ENCODE measurements at regions not wholly inside any gene's neighbourhood (a gene's known extent, or its start where the extent isn't known, plus 50 kb on each side); places are given as distances from the start of the nearest gene placed in this dataset.

DNA sequence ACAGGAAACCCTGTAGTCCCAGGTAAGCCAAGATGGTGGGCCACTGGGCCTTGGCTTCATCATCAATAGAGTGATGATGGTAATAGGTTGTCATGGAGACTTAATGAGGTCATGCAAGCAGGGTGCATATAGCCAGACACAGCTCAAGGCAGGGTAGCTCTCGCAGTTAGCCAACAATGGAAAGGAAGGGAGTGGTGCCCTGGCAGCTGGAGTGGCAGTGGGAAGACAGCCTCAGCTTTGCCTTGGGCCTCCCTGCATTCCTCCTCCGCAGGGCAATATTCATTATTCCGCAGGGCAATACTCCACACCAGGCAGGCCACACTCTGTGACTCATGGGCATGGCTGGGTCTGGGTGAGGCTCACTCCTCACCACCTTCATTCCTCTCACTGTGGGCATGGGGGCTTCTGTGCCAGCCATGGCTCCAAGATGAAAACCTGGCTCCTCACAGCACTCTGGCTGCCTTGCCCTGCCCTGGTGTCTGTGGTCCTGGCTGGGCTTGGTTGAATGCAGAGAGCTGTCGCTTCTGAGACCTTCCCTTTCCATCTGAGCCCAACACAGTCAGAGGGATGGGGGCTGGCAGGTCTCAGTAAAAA lies 163.1 kb upstream of the PMEPA1 start:
- Histone ChIP-seq H3K9me3 (ENCODE audit: low read length) (no peaks in the 10 kb centered on the region), H3K4me2 (ENCODE audit: low read length) (no peak overlapping the region), H3F3A (ENCODE audit: insufficient read depth, low read length) (no peaks in the 10 kb centered on the region), H3K4me1 (ENCODE audit: insufficient read depth, low read length, severe bottlenecking) (no peaks in the 10 kb centered on the region), H3K27me3 (ENCODE audit: insufficient read depth, low read length) (0 out of 2 replicates have a peak, but pooled peaks cover 6% of the 10 kb centered on the region), H3K4me3 (ENCODE audit: low read depth, low read length, poor library complexity, severe bottlenecking) (no peak overlapping the region), H3K9ac (ENCODE audit: low read length) (no peak overlapping the region), H4K20me1 (ENCODE audit: insufficient read depth, low read length) (no peaks in the 10 kb centered on the region), H3K36me3 (ENCODE audit: insufficient read depth, low read length) (no peaks in the 10 kb centered on the region), H3K79me2 (ENCODE audit: insufficient read depth, low read length) (no peaks in the 10 kb centered on the region), H3K27ac (ENCODE audit: low read depth, low read length, poor library complexity, severe bottlenecking) (no peak overlapping the region), H3K9me2 (ENCODE audit: low read depth, low read length) (no peaks in the 10 kb centered on the region), H2AFZ (ENCODE audit: low read length) (no peak overlapping the region)
- TF ChIP-seq, protein P1, sequence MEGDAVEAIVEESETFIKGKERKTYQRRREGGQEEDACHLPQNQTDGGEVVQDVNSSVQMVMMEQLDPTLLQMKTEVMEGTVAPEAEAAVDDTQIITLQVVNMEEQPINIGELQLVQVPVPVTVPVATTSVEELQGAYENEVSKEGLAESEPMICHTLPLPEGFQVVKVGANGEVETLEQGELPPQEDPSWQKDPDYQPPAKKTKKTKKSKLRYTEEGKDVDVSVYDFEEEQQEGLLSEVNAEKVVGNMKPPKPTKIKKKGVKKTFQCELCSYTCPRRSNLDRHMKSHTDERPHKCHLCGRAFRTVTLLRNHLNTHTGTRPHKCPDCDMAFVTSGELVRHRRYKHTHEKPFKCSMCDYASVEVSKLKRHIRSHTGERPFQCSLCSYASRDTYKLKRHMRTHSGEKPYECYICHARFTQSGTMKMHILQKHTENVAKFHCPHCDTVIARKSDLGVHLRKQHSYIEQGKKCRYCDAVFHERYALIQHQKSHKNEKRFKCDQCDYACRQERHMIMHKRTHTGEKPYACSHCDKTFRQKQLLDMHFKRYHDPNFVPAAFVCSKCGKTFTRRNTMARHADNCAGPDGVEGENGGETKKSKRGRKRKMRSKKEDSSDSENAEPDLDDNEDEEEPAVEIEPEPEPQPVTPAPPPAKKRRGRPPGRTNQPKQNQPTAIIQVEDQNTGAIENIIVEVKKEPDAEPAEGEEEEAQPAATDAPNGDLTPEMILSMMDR (IDR thresholded peaks at IDR 0.05; ENCODE audit: low read length): no peak
- no peak for TF ChIP-seq EZH2 (IDR thresholded peaks at IDR 0.05; ENCODE audit: borderline replicate concordance, low read length)

DNA sequence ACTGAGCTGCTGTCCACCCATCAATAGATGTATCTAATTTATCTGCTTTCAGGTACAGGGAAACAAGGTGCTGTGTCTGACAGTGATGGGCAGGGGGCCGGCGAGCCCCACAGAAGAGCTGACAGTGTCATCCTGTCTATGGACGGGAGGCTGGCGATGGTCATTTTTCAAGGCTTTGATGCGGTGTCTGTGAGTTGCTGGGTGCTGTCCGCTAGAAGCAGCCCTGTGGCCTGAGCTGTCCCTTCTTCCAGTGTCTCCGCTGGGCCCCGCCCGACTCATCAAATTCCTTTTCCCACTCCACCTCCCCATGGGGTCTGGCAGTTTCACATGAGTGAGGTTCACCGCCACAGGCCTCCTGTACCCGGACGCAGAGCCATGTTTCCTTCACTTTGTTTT lies 161.4 kb upstream of the PMEPA1 start:
- Histone ChIP-seq H3K9ac (ENCODE audit: low read length) (no peak overlapping the region), H2AFZ (ENCODE audit: low read length) (no peak overlapping the region), H3K27ac (ENCODE audit: low read depth, low read length, poor library complexity, severe bottlenecking) (no peak overlapping the region), H3F3A (ENCODE audit: insufficient read depth, low read length) (no peaks in the 10 kb centered on the region), H3K4me3 (ENCODE audit: low read depth, low read length, poor library complexity, severe bottlenecking) (no peak overlapping the region), H4K20me1 (ENCODE audit: insufficient read depth, low read length) (no peaks in the 10 kb centered on the region), H3K9me2 (ENCODE audit: low read depth, low read length) (no peaks in the 10 kb centered on the region), H3K79me2 (ENCODE audit: insufficient read depth, low read length) (no peaks in the 10 kb centered on the region), H3K9me3 (ENCODE audit: low read length) (no peaks in the 10 kb centered on the region), H3K4me1 (ENCODE audit: insufficient read depth, low read length, severe bottlenecking) (no peaks in the 10 kb centered on the region), H3K36me3 (ENCODE audit: insufficient read depth, low read length) (no peaks in the 10 kb centered on the region), H3K4me2 (ENCODE audit: low read length) (no peak overlapping the region), H3K27me3 (ENCODE audit: insufficient read depth, low read length) (0 out of 2 replicates have a peak, but pooled peaks cover 6% of the 10 kb centered on the region)
- TF ChIP-seq, protein P1 (IDR thresholded peaks at IDR 0.05; ENCODE audit: low read length): no peak
- TF ChIP-seq EZH2 (IDR thresholded peaks at IDR 0.05; ENCODE audit: borderline replicate concordance, low read length): no peak

DNA sequence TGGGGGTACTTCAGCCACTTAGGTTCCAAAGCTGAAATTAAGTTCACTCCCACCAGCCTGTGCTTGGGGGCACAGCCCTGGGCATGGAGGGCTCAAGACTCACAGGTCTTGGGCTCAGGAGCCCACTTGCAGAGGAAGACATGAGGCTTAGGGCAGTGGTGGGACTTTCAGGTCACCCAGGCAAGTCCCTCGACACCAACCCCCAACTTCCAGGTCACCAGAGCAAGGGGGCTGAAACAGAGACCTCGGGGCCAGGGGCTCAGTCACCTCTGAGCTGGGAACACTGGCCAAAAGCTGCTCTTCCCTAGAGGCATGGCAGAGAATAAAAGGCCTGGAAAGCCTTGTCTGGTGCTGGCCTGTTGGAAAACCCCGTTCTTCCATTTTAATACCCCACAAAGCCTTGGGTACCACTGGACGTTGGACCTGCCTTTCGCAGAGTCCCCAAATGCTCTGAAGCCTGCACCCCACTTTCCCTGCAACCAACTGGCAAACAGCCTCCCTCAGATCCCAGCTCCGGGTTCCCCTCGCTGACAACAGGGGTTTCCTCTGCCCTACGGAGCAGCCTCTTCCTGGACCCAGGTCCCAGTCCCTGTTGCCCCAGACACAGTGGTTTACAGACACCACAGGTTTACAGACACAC lies 160.9 kb upstream of the PMEPA1 start:
- Histone ChIP-seq H4K20me1 (ENCODE audit: insufficient read depth, low read length) (no peaks in the 10 kb centered on the region), H3K27me3 (ENCODE audit: insufficient read depth, low read length) (0 out of 2 replicates have a peak, but pooled peaks cover 6% of the 10 kb centered on the region), H2AFZ (ENCODE audit: low read length) (no peak overlapping the region), H3K9ac (ENCODE audit: low read length) (no peak overlapping the region), H3K79me2 (ENCODE audit: insufficient read depth, low read length) (no peaks in the 10 kb centered on the region), H3K4me3 (ENCODE audit: low read depth, low read length, poor library complexity, severe bottlenecking) (no peak overlapping the region), H3K9me2 (ENCODE audit: low read depth, low read length) (no peaks in the 10 kb centered on the region), H3K36me3 (ENCODE audit: insufficient read depth, low read length) (no peaks in the 10 kb centered on the region), H3K4me2 (ENCODE audit: low read length) (no peak overlapping the region), H3K9me3 (ENCODE audit: low read length) (no peaks in the 10 kb centered on the region), H3F3A (ENCODE audit: insufficient read depth, low read length) (no peaks in the 10 kb centered on the region), H3K4me1 (ENCODE audit: insufficient read depth, low read length, severe bottlenecking) (no peaks in the 10 kb centered on the region), H3K27ac (ENCODE audit: low read depth, low read length, poor library complexity, severe bottlenecking) (no peak overlapping the region)
- TF ChIP-seq, protein P1 (IDR thresholded peaks at IDR 0.05; ENCODE audit: low read length): no peak
- TF ChIP-seq EZH2 (IDR thresholded peaks at IDR 0.05; ENCODE audit: borderline replicate concordance, low read length): no peak

Data from OCI-LY1 (cell line).